ENCODE measurements at regions not wholly inside any gene's neighbourhood (a gene's known extent, or its start where the extent isn't known, plus 50 kb on each side); places are given as distances from the start of the nearest gene placed in this dataset.
"Not testable (repeated sequence)": the region's sequence is repeated elsewhere in the genome, so short reads cannot be mapped to it uniquely, and the experiment has no call there.

DNA sequence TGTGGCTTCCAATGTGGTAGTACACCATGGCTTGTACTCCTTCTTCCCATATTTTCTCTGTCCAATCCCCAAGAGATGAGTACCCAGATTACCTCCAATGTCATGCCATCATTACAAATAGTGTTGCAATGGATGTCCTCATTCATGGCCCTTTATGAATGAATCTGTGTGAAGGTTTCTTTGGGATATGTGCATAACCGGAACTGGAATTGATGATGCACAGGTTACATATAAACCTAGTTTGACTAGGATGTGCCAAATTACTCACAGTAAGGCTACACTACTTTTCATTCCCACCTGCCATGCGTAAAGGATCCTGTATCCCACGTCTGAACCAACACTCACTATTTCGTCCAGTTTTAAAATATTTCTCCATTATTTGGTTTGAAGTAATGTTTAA lies 173.9 kb upstream of the CXCR4 start:
- 86% methylated on average over 1 of the region's 4 CpGs; no CpG with 5 or more reads in 1 of the 2 experiments for WGBS, 2 experiments (ENCODE audit: insufficient coverage in 2 of 2)
- no peak overlapping the region for H3K27ac ChIP-seq (ENCODE audit: low read depth, low read length, severe bottlenecking)
- no peaks in the 10 kb centered on the region for H3K9me3 ChIP-seq (ENCODE audit: control insufficient read depth, low read length)

DNA sequence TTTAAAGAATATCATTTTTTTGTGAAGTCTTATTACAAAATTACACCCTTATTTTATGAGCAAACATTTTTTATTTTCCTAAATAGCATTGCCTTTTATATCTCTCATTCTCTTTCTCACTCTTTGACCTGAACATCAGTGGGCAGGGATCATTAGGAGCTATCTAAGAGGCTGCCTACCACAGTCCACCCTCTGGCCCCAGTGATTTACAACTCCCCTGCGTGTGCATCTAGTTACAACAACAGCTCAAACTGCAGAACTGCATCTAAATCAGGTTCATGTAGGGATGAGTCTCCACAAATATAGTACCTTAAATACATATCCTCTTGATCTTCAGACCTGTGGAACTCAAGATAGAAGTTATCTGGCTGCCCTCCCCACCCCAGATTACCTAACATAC lies 172.4 kb upstream of the CXCR4 start:
- Histone ChIP-seq H3K4me3 (ENCODE audit: extremely low read depth, insufficient read depth, low read length, poor library complexity, severe bottlenecking) (no peak overlapping the region), H3K9me3 (ENCODE audit: control insufficient read depth, low read length) (no peaks in the 10 kb centered on the region), H3K36me3 (ENCODE audit: control insufficient read depth, insufficient read depth, low read length) (no peaks in the 10 kb centered on the region), H3K27ac (ENCODE audit: low read depth, low read length, severe bottlenecking) (no peak overlapping the region), H3K4me1 (ENCODE audit: control insufficient read depth, insufficient read depth, low read length, poor library complexity, severe bottlenecking) (no peaks in the 10 kb centered on the region)
- 71 to 100% methylated on average over 1 of the region's 1 CpG for WGBS, 2 experiments (ENCODE audit: insufficient coverage in 2 of 2)

More for the DNA sequence above, 173.9 kb upstream of the CXCR4 start:
- no peaks in the 10 kb centered on the region for H3K36me3 ChIP-seq (ENCODE audit: control insufficient read depth, insufficient read depth, low read length)
- no peaks in the 10 kb centered on the region for H3K4me1 ChIP-seq (ENCODE audit: control insufficient read depth, insufficient read depth, low read length, poor library complexity, severe bottlenecking)
- no peak overlapping the region for H3K4me3 ChIP-seq (ENCODE audit: extremely low read depth, insufficient read depth, low read length, poor library complexity, severe bottlenecking)

DNA sequence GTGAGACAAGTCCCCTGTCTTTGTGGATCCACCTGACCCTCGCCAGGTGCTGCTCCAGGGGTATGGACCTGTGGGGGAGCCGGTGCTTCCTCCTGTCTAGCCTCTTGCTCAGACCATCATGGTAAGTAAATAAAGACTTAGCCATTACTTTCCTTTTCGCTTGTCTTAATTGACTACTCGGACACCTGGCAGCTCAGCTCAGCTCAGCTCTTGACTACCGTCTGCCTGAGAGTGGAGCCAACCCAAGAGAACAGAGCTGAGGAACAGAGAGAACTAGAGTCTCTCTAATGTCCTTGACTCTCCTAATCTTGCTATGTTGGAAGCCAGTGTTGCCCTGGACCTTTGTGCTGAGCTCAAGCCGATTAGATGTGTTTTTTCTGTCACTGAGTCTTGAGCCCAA lies 170.3 kb upstream of the CXCR4 start:
- Histone ChIP-seq H3K36me3 (ENCODE audit: control insufficient read depth, insufficient read depth, low read length) (no peaks in the 10 kb centered on the region), H3K27ac (ENCODE audit: low read depth, low read length, severe bottlenecking) (no peak overlapping the region), H3K4me3 (ENCODE audit: extremely low read depth, insufficient read depth, low read length, poor library complexity, severe bottlenecking) (no peak overlapping the region), H3K9me3 (ENCODE audit: control insufficient read depth, low read length) (no peaks in the 10 kb centered on the region), H3K4me1 (ENCODE audit: control insufficient read depth, insufficient read depth, low read length, poor library complexity, severe bottlenecking) (no peaks in the 10 kb centered on the region)
- WGBS, 2 experiments (ENCODE audit: insufficient coverage in 2 of 2) = 88 to 89% methylated on average over 5 to 6 of the region's 6 CpGs

DNA sequence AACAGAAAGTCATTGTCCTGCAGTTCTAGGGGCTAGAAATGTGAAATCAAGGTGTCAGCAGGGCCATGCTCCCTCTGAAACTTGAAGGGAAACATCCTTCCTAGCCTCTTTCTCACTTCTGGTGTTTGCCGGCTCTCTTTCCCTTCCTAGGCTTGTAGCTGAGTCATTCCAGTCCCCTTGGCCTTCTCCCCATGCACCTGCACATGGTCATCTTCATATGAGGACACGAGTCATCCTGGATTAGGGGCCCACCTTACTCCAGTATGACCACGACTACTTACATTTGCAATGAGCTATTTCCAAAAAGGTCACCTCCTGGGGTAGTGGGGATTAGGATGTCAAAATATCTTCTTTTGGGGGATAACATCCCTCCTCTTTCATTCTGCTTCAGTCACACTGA lies 168.5 kb upstream of the CXCR4 start:
- Histone ChIP-seq H3K4me3 (ENCODE audit: extremely low read depth, insufficient read depth, low read length, poor library complexity, severe bottlenecking) (no peak overlapping the region), H3K9me3 (ENCODE audit: control insufficient read depth, low read length) (no peaks in the 10 kb centered on the region), H3K27ac (ENCODE audit: low read depth, low read length, severe bottlenecking) (no peak overlapping the region), H3K4me1 (ENCODE audit: control insufficient read depth, insufficient read depth, low read length, poor library complexity, severe bottlenecking) (no peaks in the 10 kb centered on the region), H3K36me3 (ENCODE audit: control insufficient read depth, insufficient read depth, low read length) (no peaks in the 10 kb centered on the region)
- WGBS, 2 experiments (ENCODE audit: insufficient coverage in 2 of 2) = 80 to 100% methylated on average over 1 of the region's 3 CpGs

DNA sequence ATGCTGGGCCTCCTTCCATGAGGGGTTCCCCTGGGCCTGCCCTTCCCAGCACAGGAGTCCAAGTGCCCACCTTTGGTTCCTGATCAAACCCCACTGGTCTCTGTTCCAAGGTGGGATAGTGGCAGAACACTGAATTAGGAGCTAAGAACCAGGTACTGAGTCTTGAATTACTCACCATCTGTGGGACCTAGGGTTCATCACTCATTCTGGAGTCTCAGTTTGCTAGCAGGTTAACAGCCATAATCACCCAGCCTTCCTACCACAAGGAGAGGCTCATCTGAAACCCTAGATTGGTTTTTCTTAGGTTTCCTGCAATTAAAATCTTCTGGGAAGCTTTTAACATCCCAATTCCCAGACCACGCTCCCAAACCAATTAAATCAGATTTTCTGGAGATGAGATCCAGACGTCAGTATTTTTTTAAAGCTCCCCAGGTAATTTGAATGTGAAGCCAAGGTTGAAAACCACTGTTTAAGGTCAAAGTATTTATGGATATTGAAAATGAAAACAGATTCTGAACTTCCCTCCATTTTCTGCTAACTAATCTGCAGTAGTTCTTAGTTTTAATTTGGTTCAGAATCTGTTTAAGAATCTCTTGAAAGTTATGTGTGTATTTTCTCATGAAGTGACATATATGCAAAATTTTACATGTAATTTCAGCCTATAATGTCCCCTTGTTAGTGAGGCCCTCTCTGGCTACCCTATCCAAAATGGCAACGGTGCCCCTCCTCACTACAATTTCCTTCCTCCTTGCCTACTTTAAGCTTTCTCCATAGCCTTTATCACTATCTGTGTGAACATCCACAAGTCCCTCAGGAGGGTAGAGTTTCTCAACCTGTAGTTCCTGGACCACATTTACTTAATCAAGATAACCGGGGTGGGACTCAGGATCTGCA lies 166.5 kb upstream of the CXCR4 start:
- Histone ChIP-seq H3K36me3 (ENCODE audit: control insufficient read depth, insufficient read depth, low read length) (no peaks in the 10 kb centered on the region), H3K4me3 (ENCODE audit: extremely low read depth, insufficient read depth, low read length, poor library complexity, severe bottlenecking) (no peak overlapping the region), H3K9me3 (ENCODE audit: control insufficient read depth, low read length) (no peaks in the 10 kb centered on the region), H3K4me1 (ENCODE audit: control insufficient read depth, insufficient read depth, low read length, poor library complexity, severe bottlenecking) (no peaks in the 10 kb centered on the region), H3K27ac (ENCODE audit: low read depth, low read length, severe bottlenecking) (no peak overlapping the region)
- 95 to 100% methylated on average over 1 to 2 of the region's 4 CpGs for WGBS, 2 experiments (ENCODE audit: insufficient coverage in 2 of 2)

DNA sequence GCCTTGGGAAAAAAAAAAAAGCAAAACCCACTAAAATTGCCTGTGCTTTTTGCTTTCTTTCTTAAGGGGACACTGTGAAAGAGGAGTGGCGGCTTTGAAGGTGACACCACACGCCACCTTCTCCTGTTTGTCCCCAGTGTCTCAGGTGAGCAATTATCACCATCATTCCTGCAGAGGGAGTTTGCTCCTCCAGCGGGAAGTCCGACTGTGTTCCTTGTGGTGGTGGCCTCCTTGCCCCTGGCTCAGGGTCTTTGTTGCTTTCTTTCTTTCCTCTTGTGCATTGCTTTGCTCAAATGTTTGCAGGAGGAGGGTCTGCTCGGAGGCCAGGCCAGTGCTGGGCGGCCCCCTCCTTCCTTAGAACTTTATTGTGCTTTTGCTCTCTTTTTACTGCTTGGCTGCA lies 164.3 kb upstream of the CXCR4 start:
- no peaks in the 10 kb centered on the region for H3K4me1 ChIP-seq (ENCODE audit: control insufficient read depth, insufficient read depth, low read length, poor library complexity, severe bottlenecking)
- H3K4me3 ChIP-seq (ENCODE audit: extremely low read depth, insufficient read depth, low read length, poor library complexity, severe bottlenecking) = no peak overlapping the region
- H3K9me3 ChIP-seq (ENCODE audit: control insufficient read depth, low read length) = no peaks in the 10 kb centered on the region
- no peak overlapping the region for H3K27ac ChIP-seq (ENCODE audit: low read depth, low read length, severe bottlenecking)
- H3K36me3 ChIP-seq (ENCODE audit: control insufficient read depth, insufficient read depth, low read length) = no peaks in the 10 kb centered on the region
- WGBS, 2 experiments (ENCODE audit: insufficient coverage in 2 of 2) = 74 to 100% methylated on average over 2 to 6 of the region's 6 CpGs

DNA sequence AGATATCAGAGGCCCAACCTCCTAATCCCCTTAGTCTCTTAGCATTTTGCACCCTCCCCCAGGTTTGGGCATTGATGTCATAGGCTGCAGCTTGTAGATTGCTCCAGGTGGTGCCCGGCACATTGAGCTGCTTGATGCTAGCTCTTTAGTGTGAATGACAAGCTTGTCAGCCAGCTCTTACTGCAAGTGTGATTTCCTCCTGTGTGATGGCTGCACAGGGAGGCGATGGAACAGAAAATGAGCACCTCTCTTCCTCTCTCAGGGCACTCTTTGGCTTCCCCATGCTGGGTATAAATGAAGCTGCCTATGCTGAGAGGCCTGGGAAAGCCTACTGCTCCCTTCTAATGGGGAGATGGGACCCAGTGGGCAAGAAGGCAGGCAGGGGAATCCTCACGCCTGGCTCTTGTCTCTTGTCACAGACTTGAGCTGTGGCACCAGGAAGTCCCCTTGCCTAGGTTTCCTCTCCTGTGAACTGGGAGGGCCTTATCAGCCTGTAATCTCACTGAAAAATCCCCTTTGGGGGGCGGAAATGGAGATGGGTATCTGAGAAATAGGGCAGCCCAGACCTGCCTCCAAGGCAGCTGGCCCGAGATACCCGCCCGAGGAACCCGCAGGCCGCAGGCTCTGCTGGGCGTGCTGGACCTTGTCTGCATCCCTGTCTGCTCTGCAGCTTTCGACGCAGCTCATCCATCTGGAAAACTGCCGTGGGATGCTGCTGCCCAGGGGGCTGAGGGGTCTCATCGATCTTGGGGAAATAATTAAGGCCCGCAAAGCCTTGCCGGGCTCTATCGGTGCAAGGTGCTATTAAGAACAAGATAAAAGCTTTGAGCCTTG lies 163.5 kb upstream of the CXCR4 start:
- Histone ChIP-seq H3K36me3 (ENCODE audit: control insufficient read depth, insufficient read depth, low read length) (no peaks in the 10 kb centered on the region), H3K4me1 (ENCODE audit: control insufficient read depth, insufficient read depth, low read length, poor library complexity, severe bottlenecking) (no peaks in the 10 kb centered on the region), H3K4me3 (ENCODE audit: extremely low read depth, insufficient read depth, low read length, poor library complexity, severe bottlenecking) (no peak overlapping the region), H3K9me3 (ENCODE audit: control insufficient read depth, low read length) (no peaks in the 10 kb centered on the region), H3K27ac (ENCODE audit: low read depth, low read length, severe bottlenecking) (no peak overlapping the region)
- 89 to 93% methylated on average over 16 of the region's 17 CpGs for WGBS, 2 experiments (ENCODE audit: insufficient coverage in 2 of 2)

DNA sequence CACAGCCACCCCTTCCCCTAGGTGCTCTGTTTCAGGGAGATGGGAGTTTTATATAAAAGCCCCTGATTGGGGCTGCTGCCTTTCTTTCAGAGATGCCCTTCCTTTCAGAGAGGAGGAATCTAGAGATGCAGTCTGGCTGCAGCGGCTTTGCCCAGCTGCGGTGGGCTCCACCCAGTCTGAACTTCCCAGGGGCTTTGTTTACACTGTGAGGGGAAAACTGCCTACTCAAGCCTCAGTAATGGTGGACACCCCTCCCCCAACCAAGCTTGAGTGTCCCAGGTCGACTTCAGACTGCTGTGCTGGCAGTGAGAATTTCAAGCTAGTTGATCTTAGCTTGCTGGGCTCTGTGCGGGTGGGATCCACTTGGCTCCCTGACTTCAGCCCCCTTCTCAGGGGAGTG lies 148.4 kb upstream of the CXCR4 start:
- not testable (repeated sequence) for H3K36me3 ChIP-seq (ENCODE audit: control insufficient read depth, insufficient read depth, low read length); H3K4me3 ChIP-seq (ENCODE audit: extremely low read depth, insufficient read depth, low read length, poor library complexity, severe bottlenecking); H3K4me1 ChIP-seq (ENCODE audit: control insufficient read depth, insufficient read depth, low read length, poor library complexity, severe bottlenecking); H3K9me3 ChIP-seq (ENCODE audit: control insufficient read depth, low read length); H3K27ac ChIP-seq (ENCODE audit: low read depth, low read length, severe bottlenecking)
- 40 to 66% methylated on average over 2 to 3 of the region's 4 CpGs for WGBS, 2 experiments (ENCODE audit: insufficient coverage in 2 of 2)

DNA sequence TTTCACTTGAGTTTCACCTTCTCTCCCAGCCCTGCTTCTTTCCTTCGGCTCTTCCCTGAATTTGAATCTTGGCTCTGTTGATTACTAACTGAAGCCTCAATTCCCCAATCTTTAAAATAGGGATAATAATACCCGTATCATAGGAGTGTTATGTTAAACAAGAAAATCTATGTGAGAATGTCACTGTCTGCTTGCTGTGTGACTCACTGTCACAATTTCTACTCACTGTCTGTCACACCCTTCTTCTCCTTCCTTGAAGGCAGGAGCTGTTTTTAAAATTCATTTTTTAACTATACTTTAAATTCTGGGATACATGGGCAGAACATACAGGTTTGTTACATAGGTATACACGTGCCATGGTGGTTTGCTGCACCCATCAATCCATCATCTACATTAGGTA lies 141.6 kb upstream of the CXCR4 start:
- WGBS, 2 experiments (ENCODE audit: insufficient coverage in 2 of 2) = 82% methylated on average over 1 of the region's 3 CpGs; no CpG with 5 or more reads in 1 of the 2 experiments
- H3K4me1 ChIP-seq (ENCODE audit: control insufficient read depth, insufficient read depth, low read length, poor library complexity, severe bottlenecking) = no peaks in the 10 kb centered on the region
- no peak overlapping the region for H3K4me3 ChIP-seq (ENCODE audit: extremely low read depth, insufficient read depth, low read length, poor library complexity, severe bottlenecking)

DNA sequence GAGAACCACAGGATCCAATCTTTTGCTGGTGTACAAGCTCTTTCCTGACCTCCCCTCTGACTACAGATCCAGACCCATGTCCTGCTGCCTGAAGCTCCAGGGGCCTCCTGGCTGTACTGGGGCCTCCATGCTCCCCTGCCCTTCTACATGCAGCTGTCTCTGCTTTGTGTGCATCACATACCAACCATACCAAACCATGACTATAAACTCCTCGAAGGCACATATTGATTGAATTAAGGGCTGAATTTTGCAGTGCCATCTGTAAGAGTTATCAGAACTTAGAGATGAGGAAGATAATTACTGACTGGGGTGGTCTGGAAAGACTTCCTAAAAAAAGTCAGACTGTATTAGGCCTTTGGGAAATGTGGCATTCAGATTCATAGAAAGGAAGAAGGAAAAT lies 139.9 kb upstream of the CXCR4 start:
- Histone ChIP-seq H3K9me3 (ENCODE audit: control insufficient read depth, low read length) (no peaks in the 10 kb centered on the region), H3K27ac (ENCODE audit: low read depth, low read length, severe bottlenecking) (no peak overlapping the region), H3K4me3 (ENCODE audit: extremely low read depth, insufficient read depth, low read length, poor library complexity, severe bottlenecking) (no peak overlapping the region), H3K36me3 (ENCODE audit: control insufficient read depth, insufficient read depth, low read length) (no peaks in the 10 kb centered on the region), H3K4me1 (ENCODE audit: control insufficient read depth, insufficient read depth, low read length, poor library complexity, severe bottlenecking) (no peaks in the 10 kb centered on the region)
- 80% methylated on average over 1 of the region's 1 CpG; no CpG with 5 or more reads in 1 of the 2 experiments for WGBS, 2 experiments (ENCODE audit: insufficient coverage in 2 of 2)

More for the DNA sequence above, 141.6 kb upstream of the CXCR4 start:
- no peaks in the 10 kb centered on the region for H3K9me3 ChIP-seq (ENCODE audit: control insufficient read depth, low read length)
- no peaks in the 10 kb centered on the region for H3K36me3 ChIP-seq (ENCODE audit: control insufficient read depth, insufficient read depth, low read length)
- H3K27ac ChIP-seq (ENCODE audit: low read depth, low read length, severe bottlenecking) = no peak overlapping the region

Data from mesodermal cell (in vitro differentiated cells).